ENCODE measurements at regions not wholly inside any gene's neighbourhood (a gene's known extent, or its start where the extent isn't known, plus 50 kb on each side); places are given as distances from the start of the nearest gene placed in this dataset.

- no peak overlapping the region for H3K4me3 ChIP-seq (ENCODE audit: low read depth, low read length)
- no peak for TF ChIP-seq CTCF (IDR thresholded peaks at IDR 0.05; ENCODE audit: insufficient read depth, low read depth, low read length)
- no peak for DNase-seq (ENCODE audit: low read depth)
These were observed 283.6 kb upstream of the PRDM9 start for GRCh38 chr5:23223846-23224245.

DNA sequence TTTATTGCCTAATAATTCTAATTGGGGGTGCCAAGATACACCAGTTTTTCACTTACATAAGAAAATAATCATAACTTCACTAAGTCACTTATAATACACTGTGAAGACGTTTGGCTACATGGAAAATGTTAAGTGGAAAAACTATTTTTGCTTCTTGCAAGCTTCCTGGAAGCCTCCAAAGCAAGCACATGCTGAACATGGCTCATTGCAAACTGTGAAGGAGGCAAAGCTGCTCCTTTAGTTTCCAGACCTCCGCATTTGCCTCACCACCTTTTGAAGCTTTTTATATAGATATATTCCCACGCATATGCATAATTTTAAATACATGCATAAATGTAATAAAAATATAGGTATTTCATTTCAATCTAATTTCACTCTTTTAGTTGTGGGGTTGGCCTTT is 285.6 kb upstream of the PRDM9 start:
- TF ChIP-seq CTCF (IDR thresholded peaks at IDR 0.05; ENCODE audit: insufficient read depth, low read depth, low read length): no peak

DNA sequence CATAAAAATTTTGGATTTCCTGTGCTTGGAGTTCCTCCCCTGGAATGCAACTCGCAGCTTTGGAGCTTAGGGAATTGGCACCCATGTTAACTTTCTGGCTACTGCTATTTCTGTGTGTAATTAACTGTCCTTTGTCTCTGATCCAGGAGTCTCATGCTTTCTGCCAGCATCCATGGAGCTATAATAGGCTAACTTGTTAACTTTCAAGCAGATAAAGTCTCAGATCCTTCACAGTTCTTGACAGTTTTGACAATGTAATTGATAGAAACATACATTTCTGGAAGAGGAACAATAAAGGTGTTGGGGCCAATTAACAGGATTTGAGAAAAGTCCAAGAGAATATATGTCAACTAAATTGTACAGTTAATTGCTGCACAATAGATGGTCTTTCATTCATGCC is 290.2 kb upstream of the PRDM9 start:
- DNase-seq (ENCODE audit: low read depth): no peak
- H3K4me3 ChIP-seq (ENCODE audit: low read depth, low read length): no peak overlapping the region
- TF ChIP-seq CTCF (IDR thresholded peaks at IDR 0.05; ENCODE audit: insufficient read depth, low read depth, low read length): no peak

More for the DNA sequence above, 285.6 kb upstream of the PRDM9 start:
- no peak overlapping the region for H3K4me3 ChIP-seq (ENCODE audit: low read depth, low read length)
- no peak for DNase-seq (ENCODE audit: low read depth)

- no peak overlapping the region for H3K4me3 ChIP-seq (ENCODE audit: low read depth, low read length)
- no peak for TF ChIP-seq CTCF (IDR thresholded peaks at IDR 0.05; ENCODE audit: insufficient read depth, low read depth, low read length)
- no peak for DNase-seq (ENCODE audit: low read depth)
These were observed 291.1 kb upstream of the PRDM9 start for GRCh38 chr5:23216345-23216744.

DNA sequence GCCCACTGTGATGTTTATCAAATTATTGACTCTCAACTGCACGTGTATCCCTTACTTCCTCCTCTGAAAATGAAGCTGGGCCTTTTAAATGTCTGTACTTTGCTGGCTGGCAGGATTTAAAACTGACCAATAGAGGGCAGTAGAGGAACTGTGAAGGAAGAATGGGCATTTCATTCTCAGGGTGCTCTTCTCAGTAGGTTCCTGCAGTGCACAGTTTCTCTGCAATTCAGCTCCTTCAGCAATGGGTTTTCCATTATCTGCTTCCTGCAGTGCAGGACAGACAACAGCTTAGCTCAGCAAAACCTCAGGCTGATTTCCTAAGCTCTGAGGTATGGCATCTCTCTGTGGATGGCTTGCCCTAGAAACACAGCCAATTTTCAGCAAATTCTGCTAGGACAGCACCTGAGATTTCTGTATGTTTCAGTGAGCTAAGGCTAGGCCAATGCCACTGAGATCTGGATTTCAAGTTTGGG is 298.4 kb upstream of the PRDM9 start:
- DNase-seq (ENCODE audit: low read depth): peak; percentile 0
- peak; percentile 32 for TF ChIP-seq CTCF (IDR thresholded peaks at IDR 0.05; ENCODE audit: insufficient read depth, low read depth, low read length)
- no peak overlapping the region for H3K4me3 ChIP-seq (ENCODE audit: low read depth, low read length)

DNA sequence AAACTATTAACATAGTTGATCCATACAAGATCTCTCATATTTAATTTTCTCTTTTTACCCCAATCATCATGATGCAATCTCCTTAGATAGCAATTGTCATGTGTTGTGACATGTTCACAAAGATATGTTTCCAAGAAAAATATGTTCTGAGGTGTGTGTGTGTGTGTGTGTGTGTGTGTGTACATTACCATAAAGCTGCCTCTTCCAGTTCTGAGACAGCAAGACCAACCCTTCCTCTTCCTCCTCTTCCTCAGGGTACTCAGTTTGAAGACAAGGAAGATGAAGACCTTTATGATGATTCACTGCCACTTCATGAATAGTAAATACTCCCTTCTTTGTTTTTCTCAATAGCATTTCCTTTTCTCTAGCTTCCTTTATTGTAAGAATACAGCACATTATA is 303.3 kb upstream of the PRDM9 start:
- no peak overlapping the region for H3K4me3 ChIP-seq (ENCODE audit: low read depth, low read length)
- DNase-seq (ENCODE audit: low read depth): no peak
- no peak for TF ChIP-seq CTCF (IDR thresholded peaks at IDR 0.05; ENCODE audit: insufficient read depth, low read depth, low read length)

DNA sequence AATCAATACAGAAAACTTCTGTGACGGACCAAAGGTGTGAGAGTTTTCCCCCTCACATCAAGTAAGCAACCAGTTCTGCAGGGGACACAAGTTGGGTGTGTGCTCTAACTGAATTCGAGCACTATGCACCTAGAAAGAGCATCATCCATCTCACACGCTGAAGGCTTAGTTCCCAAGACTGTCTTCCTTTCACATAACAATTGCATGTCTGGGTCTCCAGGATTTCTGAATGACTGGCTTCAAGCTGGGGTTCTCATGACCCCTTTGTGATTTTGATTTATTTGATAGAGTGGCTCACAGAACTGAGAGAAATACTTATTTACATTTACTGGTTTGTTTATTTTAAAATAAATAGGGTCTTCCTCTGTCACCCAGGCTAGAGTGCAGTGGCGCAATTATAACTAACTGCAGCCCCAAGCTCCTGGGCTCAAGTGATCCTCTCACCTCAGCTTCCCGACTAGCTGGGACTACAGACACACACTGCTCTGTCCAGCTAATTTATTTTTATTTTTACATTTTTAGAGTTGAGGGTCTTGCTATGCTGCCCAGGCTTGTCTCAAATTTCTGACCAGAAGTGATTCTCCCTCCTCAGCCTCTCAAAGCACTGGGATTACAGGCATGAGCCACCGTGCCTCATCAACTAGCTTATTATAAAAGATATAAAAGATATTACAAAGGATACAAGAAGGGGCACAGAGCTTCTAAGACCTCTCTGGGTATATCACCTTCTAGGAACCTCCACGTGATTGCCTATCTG is 316.7 kb upstream of the CDH12 start:
- DNase-seq (ENCODE audit: low read depth): no peak
- no peak for TF ChIP-seq CTCF (IDR thresholded peaks at IDR 0.05; ENCODE audit: insufficient read depth, low read depth, low read length)
- H3K4me3 ChIP-seq (ENCODE audit: low read depth, low read length): no peak overlapping the region

All from fibroblast of villous mesenchyme (primary cell).